Head of caudate nucleus (tissue), 42 donors: ENCODE measurements at regions not wholly inside any gene's neighbourhood (a gene's known extent, or its start where the extent isn't known, plus 50 kb on each side); places are given as distances from the start of the nearest gene placed in this dataset.
"Not testable (repeated sequence)": the region's sequence is repeated elsewhere in the genome, so short reads cannot be mapped to it uniquely, and the experiment has no call there.

ENCODE experiments used
- DNase-seq, 42 donors: peaks; one replicate each; pipeline versions ENCODE4 v3.0.0 to v3.0.0-alpha.2; 2020 to 2021; ENCODE audit warnings: mixed read lengths in 7 of 42
- intact Hi-C: fragments of 100-400 bp; cut with DNase I; formaldehyde crosslinking; loops from one replicate; pipeline ENCODE4 v1.15.0; 2022

GRCh38 chr6:56904068-56904467 lies 50.8 kb upstream of the BEND6 start:
- intact Hi-C loops, result loop anchor here (10.0 kb wide), 1 partner anchor 121 kb away; no protein-coding TSS in a partner anchor
- DNase-seq, result no peak

- intact Hi-C loops, result loop anchor here (2.0 to 10.0 kb wide), 3 partner anchors 52 to 414 kb away; partner anchors contain the start of genes BEND6 and PRIM2
Measured at GRCh38 chr6:56902641-56903464, 52.1 kb upstream of the BEND6 start.

GRCh38 chr6:56900784-56901183 lies 54.1 kb upstream of the BEND6 start:
- intact Hi-C loops, result loop anchor here (10.0 kb wide), 1 partner anchor 124 kb away; no protein-coding TSS in a partner anchor
- no peak for DNase-seq

More at GRCh38 chr6:56902641-56903464, 52.1 kb upstream of the BEND6 start:
- DNase-seq, result peak in 13 of 42 donors; percentile 2 to 46 (median 11)

GRCh38 chr6:56899753-56900152 lies 55.2 kb upstream of the BEND6 start:
- intact Hi-C loops, result loop anchor here (10.0 kb wide), 1 partner anchor 125 kb away; no protein-coding TSS in a partner anchor
- DNase-seq, result no peak

GRCh38 chr6:56899311-56899710 lies 55.6 kb upstream of the BEND6 start:
- DNase-seq, result no peak
- intact Hi-C loops, result no loop called here

- no peak for DNase-seq
- intact Hi-C loops, result no loop called here
Measured at GRCh38 chr6:56897789-56898529, 56.9 kb upstream of the BEND6 start.

GRCh38 chr6:56891754-56892153 lies 63.2 kb upstream of the BEND6 start:
- no peak for DNase-seq
- intact Hi-C loops, result no loop called here

- peak in 15 of 42 donors; percentile 14 to 57 (median 34) for DNase-seq
- intact Hi-C loops, result no loop called here
Measured at GRCh38 chr6:56890683-56891429, 64.1 kb upstream of the BEND6 start.

GRCh38 chr6:56890066-56890465 lies 64.8 kb upstream of the BEND6 start:
- DNase-seq, result no peak
- intact Hi-C loops, result no loop called here

GRCh38 chr6:56889492-56889891 lies 65.4 kb upstream of the BEND6 start:
- no peak for DNase-seq
- intact Hi-C loops, result no loop called here

- no peak for DNase-seq
- intact Hi-C loops, result no loop called here
Measured at GRCh38 chr6:56888687-56889086, 66.2 kb upstream of the BEND6 start.

GRCh38 chr6:56887086-56887485 lies 67.8 kb upstream of the BEND6 start:
- intact Hi-C loops, result no loop called here
- no peak for DNase-seq

- DNase-seq, result no peak
- intact Hi-C loops, result no loop called here
Measured at GRCh38 chr6:56877922-56878321, 77.0 kb upstream of the BEND6 start.

GRCh38 chr6:56875961-56876360 lies 78.9 kb upstream of the BEND6 start:
- intact Hi-C loops, result no loop called here
- no peak for DNase-seq

- DNase-seq, result no peak
- intact Hi-C loops, result no loop called here
Measured at GRCh38 chr6:56875523-56875922, 79.4 kb upstream of the BEND6 start.

- intact Hi-C loops, result no loop called here
- no peak for DNase-seq
Measured at GRCh38 chr6:56874328-56874727, 80.6 kb upstream of the BEND6 start.

- intact Hi-C loops, result not testable (repeated sequence)
Measured at GRCh38 chr6:56870053-56870452, 84.9 kb upstream of the BEND6 start.

GRCh38 chr6:56869346-56869745 lies 85.6 kb upstream of the BEND6 start:
- no peak for DNase-seq
- intact Hi-C loops, result no loop called here

More at GRCh38 chr6:56870053-56870452, 84.9 kb upstream of the BEND6 start:
- DNase-seq, result not testable (repeated sequence)

- no peak for DNase-seq
- intact Hi-C loops, result no loop called here
Measured at GRCh38 chr6:56868687-56869086, 86.2 kb upstream of the BEND6 start.
